ENCODE measurements at regions not wholly inside any gene's neighbourhood (a gene's known extent, or its start where the extent isn't known, plus 50 kb on each side); places are given as distances from the start of the nearest gene placed in this dataset.

DNA sequence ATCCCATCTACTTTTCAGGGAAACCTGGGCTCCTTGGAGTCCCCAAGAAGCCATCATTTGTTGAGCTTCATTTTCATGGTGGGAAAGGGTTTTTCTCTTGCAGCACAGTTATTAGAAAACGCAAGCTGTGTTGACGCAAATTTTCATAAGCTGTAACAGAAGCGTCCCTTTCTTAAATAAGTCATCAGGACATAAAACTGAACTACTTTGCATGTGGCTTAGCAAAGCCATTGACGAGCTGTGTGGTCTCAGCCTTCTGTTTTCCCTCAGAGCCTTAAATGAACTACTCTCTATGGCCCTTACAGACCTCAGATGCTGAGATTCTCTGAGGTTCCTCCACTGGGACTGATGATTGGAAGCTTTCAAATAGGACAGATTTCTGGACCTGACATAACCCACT is 85.1 kb downstream of the ARL4C start:
- H3K4me1 ChIP-seq (ENCODE audit: control insufficient read depth in 2 of 2, insufficient read depth in 2 of 2, low read length in 1 of 2): peaks cover 0 to 3% of the 10 kb centered on the region in 2 donors
- 94% methylated on average over 4 of the region's 4 CpGs for WGBS, 2 donors
- no peaks in the 10 kb centered on the region for H3K27me3 ChIP-seq (ENCODE audit: control insufficient read depth in 1 of 2, insufficient read depth in 2 of 2, low read length in 2 of 2)
- no peaks in the 10 kb centered on the region for H3K36me3 ChIP-seq (ENCODE audit: control insufficient read depth in 2 of 2, insufficient read depth in 2 of 2, low read length in 1 of 2)
- no peak overlapping the region for H3K27ac ChIP-seq (ENCODE audit: low read depth in 2 of 2, low read length in 1 of 2)
- no peak overlapping the region for H3K4me3 ChIP-seq (ENCODE audit: low read depth in 1 of 2, low read length in 2 of 2)
- H3K9me3 ChIP-seq (ENCODE audit: control insufficient read depth in 2 of 2, insufficient read depth in 1 of 2, low read depth in 1 of 2, low read length in 1 of 2): no peaks in the 10 kb centered on the region

GRCh38 chr2:234410526-234410925 is 86.4 kb downstream of the ARL4C start:
- no peaks in the 10 kb centered on the region for H3K27me3 ChIP-seq (ENCODE audit: control insufficient read depth in 1 of 2, insufficient read depth in 2 of 2, low read length in 2 of 2)
- no peak overlapping the region for H3K27ac ChIP-seq (ENCODE audit: low read depth in 2 of 2, low read length in 1 of 2)
- no peaks in the 10 kb centered on the region for H3K36me3 ChIP-seq (ENCODE audit: control insufficient read depth in 2 of 2, insufficient read depth in 2 of 2, low read length in 1 of 2)
- no peaks in the 10 kb centered on the region for H3K9me3 ChIP-seq (ENCODE audit: control insufficient read depth in 2 of 2, insufficient read depth in 1 of 2, low read depth in 1 of 2, low read length in 1 of 2)
- H3K4me1 ChIP-seq (ENCODE audit: control insufficient read depth in 2 of 2, insufficient read depth in 2 of 2, low read length in 1 of 2): peaks cover 0 to 3% of the 10 kb centered on the region in 2 donors
- H3K4me3 ChIP-seq (ENCODE audit: low read depth in 1 of 2, low read length in 2 of 2): no peak overlapping the region
- WGBS, 2 donors: 73 to 84% methylated on average over 5 of the region's 5 CpGs

- H3K4me1 ChIP-seq (ENCODE audit: control insufficient read depth in 2 of 2, insufficient read depth in 2 of 2, low read length in 1 of 2): peaks cover 0 to 3% of the 10 kb centered on the region in 2 donors
- no peak overlapping the region for H3K27ac ChIP-seq (ENCODE audit: low read depth in 2 of 2, low read length in 1 of 2)
- H3K36me3 ChIP-seq (ENCODE audit: control insufficient read depth in 2 of 2, insufficient read depth in 2 of 2, low read length in 1 of 2): no peaks in the 10 kb centered on the region
- H3K27me3 ChIP-seq (ENCODE audit: control insufficient read depth in 1 of 2, insufficient read depth in 2 of 2, low read length in 2 of 2): no peaks in the 10 kb centered on the region
- H3K9me3 ChIP-seq (ENCODE audit: control insufficient read depth in 2 of 2, insufficient read depth in 1 of 2, low read depth in 1 of 2, low read length in 1 of 2): no peaks in the 10 kb centered on the region
- WGBS, 2 donors: 91 to 92% methylated on average over 8 of the region's 8 CpGs
- no peak overlapping the region for H3K4me3 ChIP-seq (ENCODE audit: low read depth in 1 of 2, low read length in 2 of 2)
Observed at GRCh38 chr2:234409590-234409989, 87.3 kb downstream of the ARL4C start.

GRCh38 chr2:234406085-234406484 is 90.8 kb downstream of the ARL4C start:
- 87 to 88% methylated on average over 9 of the region's 9 CpGs for WGBS, 2 donors
- H3K9me3 ChIP-seq (ENCODE audit: control insufficient read depth in 2 of 2, insufficient read depth in 1 of 2, low read depth in 1 of 2, low read length in 1 of 2): no peaks in the 10 kb centered on the region
- H3K4me1 ChIP-seq (ENCODE audit: control insufficient read depth in 2 of 2, insufficient read depth in 2 of 2, low read length in 1 of 2): no peaks in the 10 kb centered on the region
- no peak overlapping the region for H3K27ac ChIP-seq (ENCODE audit: low read depth in 2 of 2, low read length in 1 of 2)
- no peak overlapping the region for H3K4me3 ChIP-seq (ENCODE audit: low read depth in 1 of 2, low read length in 2 of 2)
- no peaks in the 10 kb centered on the region for H3K36me3 ChIP-seq (ENCODE audit: control insufficient read depth in 2 of 2, insufficient read depth in 2 of 2, low read length in 1 of 2)
- no peaks in the 10 kb centered on the region for H3K27me3 ChIP-seq (ENCODE audit: control insufficient read depth in 1 of 2, insufficient read depth in 2 of 2, low read length in 2 of 2)

DNA sequence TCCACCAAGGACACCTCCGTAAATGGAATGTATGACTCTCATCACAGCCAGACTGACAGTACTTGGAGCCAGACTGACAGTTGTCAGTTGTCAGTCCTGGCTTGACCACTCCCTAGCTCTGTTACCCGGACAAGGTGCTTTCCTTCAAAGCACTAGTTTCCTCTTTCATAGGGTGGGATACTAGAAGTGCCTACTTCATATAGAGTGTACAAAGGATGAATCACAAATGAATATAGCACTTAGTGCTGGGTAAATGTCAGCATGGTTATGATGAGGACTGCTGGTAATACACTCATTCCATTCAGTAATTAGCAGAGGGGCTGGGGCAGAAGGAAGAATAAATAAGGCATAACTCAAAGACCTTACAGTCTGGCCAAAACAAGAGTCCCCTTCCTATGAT is 91.4 kb downstream of the ARL4C start:
- no peaks in the 10 kb centered on the region for H3K27me3 ChIP-seq (ENCODE audit: control insufficient read depth in 1 of 2, insufficient read depth in 2 of 2, low read length in 2 of 2)
- no peaks in the 10 kb centered on the region for H3K36me3 ChIP-seq (ENCODE audit: control insufficient read depth in 2 of 2, insufficient read depth in 2 of 2, low read length in 1 of 2)
- 66 to 73% methylated on average over 2 of the region's 2 CpGs for WGBS, 2 donors
- no peaks in the 10 kb centered on the region for H3K4me1 ChIP-seq (ENCODE audit: control insufficient read depth in 2 of 2, insufficient read depth in 2 of 2, low read length in 1 of 2)
- H3K9me3 ChIP-seq (ENCODE audit: control insufficient read depth in 2 of 2, insufficient read depth in 1 of 2, low read depth in 1 of 2, low read length in 1 of 2): no peaks in the 10 kb centered on the region
- no peak overlapping the region for H3K27ac ChIP-seq (ENCODE audit: low read depth in 2 of 2, low read length in 1 of 2)
- H3K4me3 ChIP-seq (ENCODE audit: low read depth in 1 of 2, low read length in 2 of 2): no peak overlapping the region

DNA sequence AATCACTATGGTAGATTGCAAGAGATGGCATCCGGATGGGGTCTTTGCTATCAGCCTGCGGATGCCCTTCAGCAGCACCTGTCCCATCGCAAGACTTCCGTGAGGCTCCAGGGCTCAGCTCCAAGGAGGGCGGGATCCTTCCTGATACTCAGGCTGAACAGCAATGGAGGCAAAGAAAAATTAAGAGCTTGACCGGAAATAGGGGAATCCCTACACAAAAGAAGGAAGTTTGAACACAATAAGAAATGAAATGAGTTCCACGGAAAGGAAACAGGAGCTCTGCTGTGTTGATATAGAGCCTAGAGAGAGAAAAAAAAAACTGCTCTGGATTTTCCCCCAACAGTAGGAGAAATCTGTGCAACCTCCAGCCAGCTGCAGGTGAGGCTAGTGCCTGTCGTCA is 91.9 kb downstream of the ARL4C start:
- WGBS, 2 donors: 68% methylated on average over 8 of the region's 8 CpGs
- no peaks in the 10 kb centered on the region for H3K9me3 ChIP-seq (ENCODE audit: control insufficient read depth in 2 of 2, insufficient read depth in 1 of 2, low read depth in 1 of 2, low read length in 1 of 2)
- H3K4me1 ChIP-seq (ENCODE audit: control insufficient read depth in 2 of 2, insufficient read depth in 2 of 2, low read length in 1 of 2): no peaks in the 10 kb centered on the region
- H3K36me3 ChIP-seq (ENCODE audit: control insufficient read depth in 2 of 2, insufficient read depth in 2 of 2, low read length in 1 of 2): no peaks in the 10 kb centered on the region
- H3K27me3 ChIP-seq (ENCODE audit: control insufficient read depth in 1 of 2, insufficient read depth in 2 of 2, low read length in 2 of 2): no peaks in the 10 kb centered on the region
- H3K27ac ChIP-seq (ENCODE audit: low read depth in 2 of 2, low read length in 1 of 2): no peak overlapping the region
- no peak overlapping the region for H3K4me3 ChIP-seq (ENCODE audit: low read depth in 1 of 2, low read length in 2 of 2)

- Histone ChIP-seq H3K36me3 (ENCODE audit: control insufficient read depth in 2 of 2, insufficient read depth in 2 of 2, low read length in 1 of 2) (no peaks in the 10 kb centered on the region), H3K27ac (ENCODE audit: low read depth in 2 of 2, low read length in 1 of 2) (no peak overlapping the region), H3K4me1 (ENCODE audit: control insufficient read depth in 2 of 2, insufficient read depth in 2 of 2, low read length in 1 of 2) (no peaks in the 10 kb centered on the region), H3K27me3 (ENCODE audit: control insufficient read depth in 1 of 2, insufficient read depth in 2 of 2, low read length in 2 of 2) (no peaks in the 10 kb centered on the region), H3K9me3 (ENCODE audit: control insufficient read depth in 2 of 2, insufficient read depth in 1 of 2, low read depth in 1 of 2, low read length in 1 of 2) (no peaks in the 10 kb centered on the region), H3K4me3 (ENCODE audit: low read depth in 1 of 2, low read length in 2 of 2) (no peak overlapping the region)
- 96 to 100% methylated on average over 1 of the region's 1 CpG for WGBS, 2 donors
Observed at GRCh38 chr2:234403751-234404150, 93.1 kb downstream of the ARL4C start.

DNA sequence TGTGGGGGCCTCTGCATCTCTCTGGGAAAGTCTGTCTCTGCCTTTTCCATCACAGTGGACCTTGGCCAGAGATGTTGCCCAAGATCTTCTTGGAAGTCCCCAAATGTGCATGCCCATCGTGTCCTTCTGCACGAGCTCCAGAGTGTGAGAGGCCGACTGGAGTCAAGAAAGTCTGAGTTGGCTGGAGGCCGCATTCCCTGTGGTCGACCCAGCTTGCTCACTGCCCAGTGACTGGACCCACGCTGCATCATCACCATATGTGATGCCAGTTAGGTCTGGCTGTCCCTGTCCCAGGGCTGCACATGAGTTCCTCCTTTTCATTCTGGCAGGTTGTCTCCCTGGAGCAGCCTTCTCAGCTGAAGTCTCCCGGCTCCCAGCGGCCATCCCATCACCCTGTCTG is 93.8 kb downstream of the ARL4C start:
- Histone ChIP-seq H3K9me3 (ENCODE audit: control insufficient read depth in 2 of 2, insufficient read depth in 1 of 2, low read depth in 1 of 2, low read length in 1 of 2) (no peaks in the 10 kb centered on the region), H3K27ac (ENCODE audit: low read depth in 2 of 2, low read length in 1 of 2) (no peak overlapping the region), H3K36me3 (ENCODE audit: control insufficient read depth in 2 of 2, insufficient read depth in 2 of 2, low read length in 1 of 2) (no peaks in the 10 kb centered on the region), H3K4me3 (ENCODE audit: low read depth in 1 of 2, low read length in 2 of 2) (no peak overlapping the region), H3K4me1 (ENCODE audit: control insufficient read depth in 2 of 2, insufficient read depth in 2 of 2, low read length in 1 of 2) (no peaks in the 10 kb centered on the region), H3K27me3 (ENCODE audit: control insufficient read depth in 1 of 2, insufficient read depth in 2 of 2, low read length in 2 of 2) (no peaks in the 10 kb centered on the region)
- WGBS, 2 donors: 81 to 85% methylated on average over 8 of the region's 8 CpGs

DNA sequence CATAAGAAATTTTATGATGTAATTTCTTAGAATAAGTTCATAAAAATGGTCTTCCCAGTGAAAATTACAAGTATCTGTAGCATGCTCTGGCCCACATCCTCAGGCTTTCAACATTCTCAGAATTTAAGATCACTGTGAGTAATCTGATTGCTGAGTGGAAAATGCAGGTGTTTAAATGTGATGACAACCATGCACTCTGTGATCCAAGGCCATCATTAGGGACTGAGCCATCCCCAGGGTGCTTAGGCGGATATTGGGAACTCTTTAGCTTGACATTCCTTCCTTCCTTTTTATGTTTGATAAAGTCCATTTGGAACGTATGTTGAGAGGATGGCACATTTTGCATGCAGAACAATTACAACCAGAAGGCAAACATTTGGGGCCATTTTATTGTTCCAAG is 95.5 kb downstream of the ARL4C start:
- no peaks in the 10 kb centered on the region for H3K36me3 ChIP-seq (ENCODE audit: control insufficient read depth in 2 of 2, insufficient read depth in 2 of 2, low read length in 1 of 2)
- WGBS, 2 donors: 87 to 90% methylated on average over 2 of the region's 2 CpGs

DNA sequence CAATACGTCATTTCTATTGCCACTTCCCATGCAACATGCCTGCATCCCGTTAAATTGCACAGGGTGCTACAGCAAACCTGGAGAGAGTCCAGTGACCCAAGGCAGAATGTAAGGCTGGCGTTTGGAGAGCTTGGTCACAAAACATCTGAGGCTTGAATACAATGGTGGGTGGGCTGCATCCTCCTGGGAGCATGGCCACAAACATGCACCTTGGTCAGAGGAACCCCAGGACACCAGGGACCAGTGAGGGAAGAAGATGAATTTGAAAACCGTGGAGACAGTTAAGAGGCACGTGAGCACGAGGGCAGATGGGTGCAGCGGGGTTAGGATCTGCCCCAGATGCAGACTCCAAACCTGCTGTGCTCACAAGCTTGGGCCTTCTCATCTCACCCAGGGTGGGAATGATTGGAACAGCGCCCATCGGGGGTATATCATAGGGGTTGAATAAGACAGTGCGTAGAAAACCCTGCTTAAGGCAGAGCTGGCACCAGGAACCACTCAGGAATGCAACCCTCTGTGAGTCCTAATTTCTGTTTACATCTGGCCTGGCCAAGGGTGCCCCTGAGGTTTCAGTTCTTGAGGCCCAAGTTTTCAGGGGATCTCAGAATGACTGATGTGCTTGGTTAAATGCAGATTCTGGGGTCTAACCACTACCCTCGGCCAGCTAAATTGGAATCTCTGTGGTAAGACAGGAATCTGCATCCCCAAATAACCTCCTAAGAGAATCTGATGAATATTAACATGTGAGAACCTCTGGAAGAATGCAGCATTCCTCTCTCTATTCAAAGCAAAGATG is 97.2 kb downstream of the ARL4C start:
- no peaks in the 10 kb centered on the region for H3K9me3 ChIP-seq (ENCODE audit: control insufficient read depth in 2 of 2, insufficient read depth in 1 of 2, low read depth in 1 of 2, low read length in 1 of 2)
- 82 to 84% methylated on average over 11 of the region's 11 CpGs for WGBS, 2 donors
- no peak overlapping the region for H3K4me3 ChIP-seq (ENCODE audit: low read depth in 1 of 2, low read length in 2 of 2)
- H3K36me3 ChIP-seq (ENCODE audit: control insufficient read depth in 2 of 2, insufficient read depth in 2 of 2, low read length in 1 of 2): no peaks in the 10 kb centered on the region
- H3K4me1 ChIP-seq (ENCODE audit: control insufficient read depth in 2 of 2, insufficient read depth in 2 of 2, low read length in 1 of 2): no peaks in the 10 kb centered on the region
- no peaks in the 10 kb centered on the region for H3K27me3 ChIP-seq (ENCODE audit: control insufficient read depth in 1 of 2, insufficient read depth in 2 of 2, low read length in 2 of 2)
- no peak overlapping the region for H3K27ac ChIP-seq (ENCODE audit: low read depth in 2 of 2, low read length in 1 of 2)

More for the DNA sequence above, 95.5 kb downstream of the ARL4C start:
- Histone ChIP-seq H3K4me3 (ENCODE audit: low read depth in 1 of 2, low read length in 2 of 2) (no peak overlapping the region), H3K4me1 (ENCODE audit: control insufficient read depth in 2 of 2, insufficient read depth in 2 of 2, low read length in 1 of 2) (no peaks in the 10 kb centered on the region), H3K27ac (ENCODE audit: low read depth in 2 of 2, low read length in 1 of 2) (no peak overlapping the region), H3K9me3 (ENCODE audit: control insufficient read depth in 2 of 2, insufficient read depth in 1 of 2, low read depth in 1 of 2, low read length in 1 of 2) (no peaks in the 10 kb centered on the region), H3K27me3 (ENCODE audit: control insufficient read depth in 1 of 2, insufficient read depth in 2 of 2, low read length in 2 of 2) (no peaks in the 10 kb centered on the region)

All from esophagus (tissue), 2 donors.